Body of pancreas (tissue), 4 donors: ENCODE measurements at regions not wholly inside any gene's neighbourhood (a gene's known extent, or its start where the extent isn't known, plus 50 kb on each side); places are given as distances from the start of the nearest gene placed in this dataset.

Experiments
- POLR2A ChIP-seq, 3 donors: fragments of 450-650 bp; IDR thresholded peaks; one replicate each; pipeline ENCODE4 v1.6.1; 2016; ENCODE audit warnings: antibody characterized with exemption in 3 of 3, mild to moderate bottlenecking in 2 of 3
- TF ChIP-seq, protein P1 (sequence below), 7 experiments: fragments of 450-650 bp in 4 of 7; fragments of 200-600 bp in 3 of 7; sonication (generic) in 3 of 7; IDR thresholded peaks; one replicate each; pipeline ENCODE4 v1.5.1; 2016 to 2019; ENCODE audit warnings: antibody characterized with exemption in 7 of 7

GRCh38 chr3:1775321-1775720 is 323.3 kb upstream of the CNTN4 start:
- TF ChIP-seq POLR2A (IDR thresholded peaks at IDR 0.05), result no peak
- TF ChIP-seq, protein P1, sequence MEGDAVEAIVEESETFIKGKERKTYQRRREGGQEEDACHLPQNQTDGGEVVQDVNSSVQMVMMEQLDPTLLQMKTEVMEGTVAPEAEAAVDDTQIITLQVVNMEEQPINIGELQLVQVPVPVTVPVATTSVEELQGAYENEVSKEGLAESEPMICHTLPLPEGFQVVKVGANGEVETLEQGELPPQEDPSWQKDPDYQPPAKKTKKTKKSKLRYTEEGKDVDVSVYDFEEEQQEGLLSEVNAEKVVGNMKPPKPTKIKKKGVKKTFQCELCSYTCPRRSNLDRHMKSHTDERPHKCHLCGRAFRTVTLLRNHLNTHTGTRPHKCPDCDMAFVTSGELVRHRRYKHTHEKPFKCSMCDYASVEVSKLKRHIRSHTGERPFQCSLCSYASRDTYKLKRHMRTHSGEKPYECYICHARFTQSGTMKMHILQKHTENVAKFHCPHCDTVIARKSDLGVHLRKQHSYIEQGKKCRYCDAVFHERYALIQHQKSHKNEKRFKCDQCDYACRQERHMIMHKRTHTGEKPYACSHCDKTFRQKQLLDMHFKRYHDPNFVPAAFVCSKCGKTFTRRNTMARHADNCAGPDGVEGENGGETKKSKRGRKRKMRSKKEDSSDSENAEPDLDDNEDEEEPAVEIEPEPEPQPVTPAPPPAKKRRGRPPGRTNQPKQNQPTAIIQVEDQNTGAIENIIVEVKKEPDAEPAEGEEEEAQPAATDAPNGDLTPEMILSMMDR (IDR thresholded peaks at IDR 0.05), result no peak
